Natural killer cell (primary cell): ENCODE measurements at regions not wholly inside any gene's neighbourhood (a gene's known extent, or its start where the extent isn't known, plus 50 kb on each side); places are given as distances from the start of the nearest gene placed in this dataset.

ENCODE experiments used
- ATAC-seq, 3 donors: fragments of 150-1000 bp in 2 of 3; fragments of 200-7000 bp in 1 of 3; cut with Tn5 transposase; 1 replicate in 1 of 3; 2 replicates in 2 of 3; pipeline ENCODE4 v1.10.0; 2021; ENCODE audit warnings: mild to moderate bottlenecking in 2 of 3, moderate library complexity in 2 of 3
- DNase-seq, 2 donors: peaks; one replicate each; pipeline versions ENCODE4 v3.0.0 to v3.0.0-alpha.2; 2013 to 2021; ENCODE audit warnings: mixed read lengths in 1 of 2
- H3K27ac ChIP-seq: one replicate; pipeline ENCODE4 v1.5.1; 2013; ENCODE audit warnings: mild to moderate bottlenecking, low read length
- H3K27me3 ChIP-seq: one replicate; pipeline ENCODE4 v1.6.1; 2013; ENCODE audit warnings: low read length; ENCODE audit not compliant: control insufficient read depth, insufficient read depth
- H3K36me3 ChIP-seq: one replicate; pipeline ENCODE4 v1.6.1; 2013; ENCODE audit warnings: low read length; ENCODE audit not compliant: control insufficient read depth, insufficient read depth
- H3K4me1 ChIP-seq: one replicate; pipeline ENCODE4 v1.6.1; 2013; ENCODE audit warnings: low read length; ENCODE audit not compliant: control insufficient read depth, insufficient read depth
- H3K4me3 ChIP-seq: one replicate; pipeline ENCODE4 v1.5.1; 2013; ENCODE audit warnings: low read length
- H3K9me3 ChIP-seq: one replicate; pipeline ENCODE4 v1.6.1; 2013; ENCODE audit warnings: low read length; ENCODE audit not compliant: control insufficient read depth, insufficient read depth
- H3K27ac Mint-ChIP-seq, 2 donors: one replicate each; pipeline ENCODE4 v1.8.0; 2022; ENCODE audit warnings: mild to moderate bottlenecking in 2 of 2, mixed read lengths in 2 of 2, moderate library complexity in 1 of 2
- H3K27me3 Mint-ChIP-seq, 2 donors: one replicate each; pipeline ENCODE4 v1.8.0; 2022; ENCODE audit warnings: low read depth in 2 of 2, mixed read lengths in 2 of 2
- H3K36me3 Mint-ChIP-seq: one replicate; pipeline ENCODE4 v1.8.0; 2022; ENCODE audit warnings: mixed read lengths
- H3K4me1 Mint-ChIP-seq, 2 donors: one replicate each; pipeline ENCODE4 v1.8.0; 2022; ENCODE audit warnings: mixed read lengths in 2 of 2
- H3K4me3 Mint-ChIP-seq: one replicate; pipeline ENCODE4 v1.8.0; 2022; ENCODE audit warnings: mild to moderate bottlenecking, moderate library complexity, mixed read lengths
- H3K9me3 Mint-ChIP-seq, 2 donors: one replicate each; pipeline ENCODE4 v1.8.0; 2022; ENCODE audit warnings: mixed read lengths in 2 of 2
- CTCF ChIP-seq: fragments of 200-600 bp; IDR thresholded peaks from one replicate; pipeline ENCODE4 v1.8.0; 2022; ENCODE audit warnings: antibody characterized with exemption
- WGBS: methylation state at CpG from one replicate; pipeline ENCODE4 v1.1.7; 2013; ENCODE audit warnings: missing lambda C conversion rate; ENCODE audit not compliant: insufficient coverage; 5-methylcytosine and 5-hydroxymethylcytosine counted together
- intact Hi-C: fragments of 100-400 bp; cut with micrococcal nuclease; formaldehyde crosslinking; loops from one replicate; pipeline ENCODE4 v1.14.2; 2022

GRCh38 chr3:115226844-115227445, 79.9 kb upstream of the ZBTB20 start:
- TF ChIP-seq CTCF: no peak
- Mint-ChIP-seq H3K9me3 (no peaks in the 10 kb centered on the region), H3K36me3 (no peaks in the 10 kb centered on the region), H3K27ac (no peak overlapping the region), H3K4me3 (no peak overlapping the region), H3K27me3 (peaks cover 17 to 45% of the 10 kb centered on the region in 2 donors), H3K4me1 (no peaks in the 10 kb centered on the region)
- H3K4me1 ChIP-seq: no peaks in the 10 kb centered on the region
- no peak overlapping the region for H3K27ac ChIP-seq
- intact Hi-C loops: no loop called here
- H3K36me3 ChIP-seq: no peaks in the 10 kb centered on the region
- DNase-seq: no peak
- no peak overlapping the region for H3K4me3 ChIP-seq
- no peak for ATAC-seq
- H3K9me3 ChIP-seq: no peaks in the 10 kb centered on the region
- 100% methylated on average over 1 of the region's 1 CpG for WGBS
- H3K27me3 ChIP-seq: peaks cover 5% of the 10 kb centered on the region

- Mint-ChIP-seq H3K4me3 (no peak overlapping the region), H3K9me3 (no peaks in the 10 kb centered on the region), H3K4me1 (no peaks in the 10 kb centered on the region), H3K36me3 (no peaks in the 10 kb centered on the region), H3K27ac (no peak overlapping the region), H3K27me3 (peaks cover 15 to 40% of the 10 kb centered on the region in 2 donors)
- DNase-seq: no peak
- intact Hi-C loops: no loop called here
- Histone ChIP-seq H3K4me1 (no peaks in the 10 kb centered on the region), H3K36me3 (no peaks in the 10 kb centered on the region), H3K9me3 (no peaks in the 10 kb centered on the region), H3K4me3 (no peak overlapping the region), H3K27ac (no peak overlapping the region), H3K27me3 (peaks cover 5% of the 10 kb centered on the region)
- no peak for ATAC-seq
- WGBS: 100% methylated on average over 1 of the region's 1 CpG
- TF ChIP-seq CTCF: no peak
Measured at GRCh38 chr3:115227461-115227860, 80.4 kb upstream of the ZBTB20 start.

GRCh38 chr3:115228266-115228665, 81.2 kb upstream of the ZBTB20 start:
- peaks cover 10 to 35% of the 10 kb centered on the region in 2 donors for H3K27me3 Mint-ChIP-seq
- intact Hi-C loops: no loop called here
- 80% methylated on average over 5 of the region's 6 CpGs for WGBS

More at GRCh38 chr3:115228266-115228665, 81.2 kb upstream of the ZBTB20 start:
- H3K4me3 Mint-ChIP-seq: no peak overlapping the region
- Histone ChIP-seq H3K36me3 (no peaks in the 10 kb centered on the region), H3K27me3 (peaks cover 5% of the 10 kb centered on the region), H3K9me3 (no peaks in the 10 kb centered on the region), H3K4me3 (no peak overlapping the region), H3K4me1 (no peaks in the 10 kb centered on the region), H3K27ac (no peak overlapping the region)
- no peak for TF ChIP-seq CTCF
- H3K4me1 Mint-ChIP-seq: no peaks in the 10 kb centered on the region
- ATAC-seq (no peak), DNase-seq (no peak)
- H3K36me3 Mint-ChIP-seq: no peaks in the 10 kb centered on the region
- no peak overlapping the region for H3K27ac Mint-ChIP-seq
- no peaks in the 10 kb centered on the region for H3K9me3 Mint-ChIP-seq
